Body of pancreas (tissue), 4 donors: ENCODE measurements at regions not wholly inside any gene's neighbourhood (a gene's known extent, or its start where the extent isn't known, plus 50 kb on each side); places are given as distances from the start of the nearest gene placed in this dataset.

Experiments used
- ATAC-seq: fragments of 150-250 bp; one replicate; pipeline ENCODE4 v1.9.1; 2016
- DNase-seq, 4 donors: peaks; one replicate each; pipeline ENCODE4 v3.0.0-alpha.2; 2019
- H3K27ac ChIP-seq, 4 donors: fragments of 200-600 bp; sonication (generic); 1 replicate in 3 of 4; 2 replicates in 1 of 4; pipeline versions ENCODE4 v1.5.1 to v1.6.1; 2016 to 2019; ENCODE audit warnings: mild to moderate bottlenecking in 1 of 4, mixed read lengths in 1 of 4, moderate library complexity in 1 of 4
- H3K27me3 ChIP-seq, 2 donors: fragments of 200-600 bp; sonication (generic); one replicate each; pipeline ENCODE4 v1.6.0; 2016; ENCODE audit warnings: mild to moderate bottlenecking in 1 of 2
- H3K36me3 ChIP-seq, 2 donors: fragments of 200-600 bp; sonication (generic); replicated peaks in 1 of 2; 2 replicates each; pipeline ENCODE4 v1.5.1; 2016; ENCODE audit warnings: low read depth in 2 of 2; ENCODE audit not compliant: insufficient read depth in 1 of 2
- H3K4me1 ChIP-seq: fragments of 200-600 bp; sonication (generic); one replicate; pipeline ENCODE4 v1.6.0; 2016
- H3K4me3 ChIP-seq, 2 donors: fragments of 200-600 bp; sonication (generic); 1 replicate in 1 of 2; 2 replicates in 1 of 2; pipeline ENCODE4 v1.5.1; 2016 to 2019
- H3K9me3 ChIP-seq, 3 donors: fragments of 200-600 bp; sonication (generic); 1 replicate in 2 of 3; 2 replicates in 1 of 3; pipeline ENCODE4 v1.5.1; 2016
- POLR2A ChIP-seq, 3 donors: fragments of 450-650 bp; IDR thresholded peaks; one replicate each; pipeline ENCODE4 v1.6.1; 2016; ENCODE audit warnings: antibody characterized with exemption in 3 of 3, mild to moderate bottlenecking in 2 of 3
- WGBS, 2 donors: methylation state at CpG; one replicate each; pipeline ENCODE4 v1.1.5; 2017; 5-methylcytosine and 5-hydroxymethylcytosine counted together
- intact Hi-C: fragments of 100-400 bp; cut with DNase I; formaldehyde crosslinking; loops from one replicate; pipeline ENCODE4 v1.15.1; 2023
- TF ChIP-seq, protein P1 (sequence below), 7 experiments: fragments of 450-650 bp in 4 of 7; fragments of 200-600 bp in 3 of 7; sonication (generic) in 3 of 7; IDR thresholded peaks; one replicate each; pipeline ENCODE4 v1.5.1; 2016 to 2019; ENCODE audit warnings: antibody characterized with exemption in 7 of 7

DNA sequence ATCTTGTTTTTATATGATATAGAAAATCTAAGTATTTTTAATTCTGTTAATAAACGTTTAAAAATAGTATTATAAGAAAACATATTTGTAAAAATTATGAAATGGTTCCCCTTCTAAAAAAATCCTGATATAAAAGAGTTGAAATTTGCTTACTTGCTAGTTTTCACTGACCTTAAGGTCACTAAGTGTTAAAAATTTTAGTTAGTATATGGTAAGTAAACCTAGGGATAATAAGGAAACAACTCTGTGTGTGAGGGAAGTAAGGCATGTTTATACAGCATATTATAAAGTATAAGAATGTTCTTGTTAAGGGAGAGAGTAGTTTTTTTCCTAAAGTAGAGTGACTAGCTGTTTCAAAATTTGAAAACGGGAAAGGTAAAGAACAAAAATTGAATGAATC, 130.9 kb upstream of the LYPLAL1 start:
- Histone ChIP-seq H3K27me3 (no peaks in the 10 kb centered on the region), H3K9me3 (no peaks in the 10 kb centered on the region), H3K4me1 (peaks cover 10% of the 10 kb centered on the region), H3K4me3 (no peak overlapping the region), H3K27ac (no peak overlapping the region), H3K36me3 (no peaks in the 10 kb centered on the region)
- intact Hi-C loops, result no loop called here
- WGBS, 2 donors, result 59 to 69% methylated on average over 2 of the region's 2 CpGs
- TF ChIP-seq, protein P1, sequence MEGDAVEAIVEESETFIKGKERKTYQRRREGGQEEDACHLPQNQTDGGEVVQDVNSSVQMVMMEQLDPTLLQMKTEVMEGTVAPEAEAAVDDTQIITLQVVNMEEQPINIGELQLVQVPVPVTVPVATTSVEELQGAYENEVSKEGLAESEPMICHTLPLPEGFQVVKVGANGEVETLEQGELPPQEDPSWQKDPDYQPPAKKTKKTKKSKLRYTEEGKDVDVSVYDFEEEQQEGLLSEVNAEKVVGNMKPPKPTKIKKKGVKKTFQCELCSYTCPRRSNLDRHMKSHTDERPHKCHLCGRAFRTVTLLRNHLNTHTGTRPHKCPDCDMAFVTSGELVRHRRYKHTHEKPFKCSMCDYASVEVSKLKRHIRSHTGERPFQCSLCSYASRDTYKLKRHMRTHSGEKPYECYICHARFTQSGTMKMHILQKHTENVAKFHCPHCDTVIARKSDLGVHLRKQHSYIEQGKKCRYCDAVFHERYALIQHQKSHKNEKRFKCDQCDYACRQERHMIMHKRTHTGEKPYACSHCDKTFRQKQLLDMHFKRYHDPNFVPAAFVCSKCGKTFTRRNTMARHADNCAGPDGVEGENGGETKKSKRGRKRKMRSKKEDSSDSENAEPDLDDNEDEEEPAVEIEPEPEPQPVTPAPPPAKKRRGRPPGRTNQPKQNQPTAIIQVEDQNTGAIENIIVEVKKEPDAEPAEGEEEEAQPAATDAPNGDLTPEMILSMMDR (IDR thresholded peaks at IDR 0.05), result no peak
- no peak for TF ChIP-seq POLR2A (IDR thresholded peaks at IDR 0.05)
- DNase-seq (no peak), ATAC-seq (no peak)

DNA sequence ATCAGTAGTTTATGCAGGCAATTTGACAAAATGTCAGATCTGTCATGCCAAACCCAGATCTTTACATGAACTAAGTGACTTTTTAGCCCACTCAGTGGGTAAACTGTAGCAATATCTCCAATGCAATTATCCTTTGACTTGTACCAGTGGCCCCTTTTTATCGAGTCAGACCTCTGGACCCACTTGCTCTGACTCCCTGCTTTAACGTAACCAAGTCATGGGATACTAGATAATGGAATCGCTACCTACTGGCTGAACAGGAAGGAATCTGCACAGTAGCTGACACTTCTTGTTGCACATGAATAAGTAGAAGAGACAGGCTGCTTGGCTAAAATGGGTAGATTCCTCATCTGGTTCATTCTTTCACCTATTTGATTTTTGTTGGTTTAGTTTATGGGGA, 128.4 kb upstream of the LYPLAL1 start:
- Histone ChIP-seq H3K4me1 (peaks cover 7% of the 10 kb centered on the region), H3K27me3 (no peaks in the 10 kb centered on the region), H3K27ac (no peak overlapping the region), H3K4me3 (no peak overlapping the region), H3K9me3 (no peaks in the 10 kb centered on the region), H3K36me3 (no peaks in the 10 kb centered on the region)
- intact Hi-C loops, result no loop called here
- WGBS, 2 donors, result 89 to 95% methylated on average over 3 of the region's 3 CpGs
- ATAC-seq (no peak), DNase-seq (no peak)
- no peak for TF ChIP-seq POLR2A (IDR thresholded peaks at IDR 0.05)
- TF ChIP-seq, protein P1 (IDR thresholded peaks at IDR 0.05), result no peak

DNA sequence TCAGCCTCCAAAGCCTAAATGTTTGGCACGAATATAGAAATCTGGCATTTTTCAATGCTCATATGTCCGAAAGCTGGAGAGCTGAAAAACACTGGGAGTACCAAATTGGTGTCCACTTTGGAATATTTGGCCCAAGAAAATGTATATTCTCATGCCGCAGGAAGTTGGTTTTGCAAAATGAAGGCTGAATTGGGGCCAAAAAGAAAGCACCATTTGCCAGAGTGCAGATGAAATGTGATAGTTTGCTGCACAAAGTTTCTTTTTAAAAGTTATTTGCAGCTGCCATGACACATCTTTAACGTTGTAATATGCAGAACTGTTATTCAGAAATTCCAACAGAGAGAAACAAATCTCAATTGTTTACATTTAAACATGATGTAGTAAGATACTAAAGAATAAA, 124.2 kb upstream of the LYPLAL1 start:
- no peak overlapping the region for H3K4me3 ChIP-seq
- H3K27me3 ChIP-seq, result no peaks in the 10 kb centered on the region
- no peak for TF ChIP-seq POLR2A (IDR thresholded peaks at IDR 0.05)
- TF ChIP-seq, protein P1 (IDR thresholded peaks at IDR 0.05), result no peak
- no peak overlapping the region for H3K27ac ChIP-seq
- no peaks in the 10 kb centered on the region for H3K4me1 ChIP-seq
- no peaks in the 10 kb centered on the region for H3K36me3 ChIP-seq
- ATAC-seq (no peak), DNase-seq (no peak)
- WGBS, 2 donors, result 66 to 74% methylated on average over 4 of the region's 4 CpGs
- H3K9me3 ChIP-seq, result no peaks in the 10 kb centered on the region
- intact Hi-C loops, result no loop called here

DNA sequence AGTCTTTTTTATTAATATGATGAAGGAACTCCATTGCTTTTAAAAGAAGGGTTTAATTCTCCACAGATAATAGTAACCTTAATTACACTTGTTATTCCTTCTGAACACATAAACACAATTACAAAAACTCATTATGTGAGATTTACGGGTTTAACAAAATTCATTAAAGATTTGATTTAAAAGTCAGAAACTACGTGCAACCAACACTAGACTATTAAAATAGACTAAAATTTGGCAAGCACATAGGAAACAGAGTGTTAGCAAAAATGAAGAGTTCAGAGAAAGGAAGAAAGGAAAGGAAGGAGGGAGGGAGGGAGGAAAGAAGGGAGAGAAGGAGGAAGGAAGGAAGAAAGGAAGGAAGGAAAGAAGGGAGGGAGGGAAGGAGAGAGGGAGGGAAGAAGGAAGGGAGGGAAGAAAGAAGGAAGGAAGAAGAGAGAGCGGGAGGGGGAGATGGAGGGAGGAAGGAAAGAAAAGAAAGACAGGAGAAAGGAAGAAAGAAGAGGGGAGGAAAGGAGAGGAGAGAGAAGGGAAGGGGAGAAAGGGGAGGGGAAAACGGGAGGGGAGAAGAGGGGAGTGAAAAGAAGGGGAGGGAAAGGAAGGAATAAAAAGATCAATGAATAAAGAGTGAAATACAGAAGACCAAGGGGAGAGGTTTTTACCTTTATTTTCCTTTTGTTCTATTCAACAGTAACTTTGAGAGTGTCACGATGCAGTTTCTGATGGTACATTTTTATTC, 123.4 kb upstream of the LYPLAL1 start:
- Histone ChIP-seq H3K27me3 (no peaks in the 10 kb centered on the region), H3K4me3 (no peak overlapping the region), H3K9me3 (no peaks in the 10 kb centered on the region), H3K27ac (no peak overlapping the region), H3K36me3 (no peaks in the 10 kb centered on the region), H3K4me1 (no peaks in the 10 kb centered on the region)
- no peak for TF ChIP-seq POLR2A (IDR thresholded peaks at IDR 0.05)
- TF ChIP-seq, protein P1 (IDR thresholded peaks at IDR 0.05), result no peak
- DNase-seq (no peak), ATAC-seq (no peak)
- intact Hi-C loops, result no loop called here
- 80 to 81% methylated on average over 5 of the region's 5 CpGs for WGBS, 2 donors

DNA sequence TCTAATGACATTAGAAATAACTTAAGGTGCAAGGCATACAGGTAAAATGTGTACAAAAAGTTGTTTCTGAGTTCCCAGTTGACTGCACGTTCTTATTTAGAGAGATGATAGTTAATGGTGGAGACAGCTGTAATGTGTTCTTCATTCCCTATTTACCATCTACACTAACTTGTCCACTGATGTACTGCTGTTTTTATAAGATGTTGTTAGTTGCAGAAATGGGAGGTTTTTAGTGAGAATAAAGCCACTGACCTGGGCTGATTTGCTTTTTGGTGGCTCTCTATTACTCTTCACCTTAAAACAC, 122.9 kb upstream of the LYPLAL1 start:
- H3K27me3 ChIP-seq, result no peaks in the 10 kb centered on the region
- no peak for TF ChIP-seq POLR2A (IDR thresholded peaks at IDR 0.05)
- no peaks in the 10 kb centered on the region for H3K9me3 ChIP-seq
- 39 to 68% methylated on average over 1 of the region's 1 CpG for WGBS, 2 donors
- no peak overlapping the region for H3K27ac ChIP-seq
- DNase-seq, result no peak
- no peak overlapping the region for H3K4me3 ChIP-seq
- intact Hi-C loops, result no loop called here
- no peaks in the 10 kb centered on the region for H3K36me3 ChIP-seq
- no peaks in the 10 kb centered on the region for H3K4me1 ChIP-seq
- ATAC-seq, result no peak
